OCI-LY7 (cell line): ENCODE measurements at regions not wholly inside any gene's neighbourhood (a gene's known extent, or its start where the extent isn't known, plus 50 kb on each side); places are given as distances from the start of the nearest gene placed in this dataset.

ENCODE experiments used
- BruUV-seq: library from RNA; stranded (reverse); fragments of 400-500 nt; replicated peaks from 2 replicates; lab custom pipeline; 2021; lab: Mats Ljungman, UMichigan
- CTCF ChIA-PET: fragments of 300-600 bp; sonication (Branson Sonifier 250); formaldehyde crosslinking; loops from one replicate; lab custom pipeline; 2022; ENCODE audit warnings: antibody characterized with exemption; ENCODE audit not compliant: unreplicated experiment; lab: Charles Lee
- POLR2A ChIA-PET: fragments of 300-600 bp; sonication (Branson Sonifier 250); formaldehyde crosslinking; loops from one replicate; lab custom pipeline; 2022; ENCODE audit warnings: antibody characterized with exemption; lab: Charles Lee
- DNase-seq: peaks from one replicate; pipeline ENCODE4 v3.0.0-alpha.2; 2015; ENCODE audit warnings: low spot score
- H2AFZ ChIP-seq: fragments of 200-600 bp; sonication (generic), shearing (Covaris generic); 2 replicates; pipeline ENCODE4 v1.6.1; 2014; ENCODE audit warnings: mild to moderate bottlenecking, antibody characterized with exemption, low read length, moderate library complexity
- H3K27ac ChIP-seq: fragments of 200-600 bp; sonication (generic); 2 replicates; pipeline ENCODE4 v1.5.1; 2014; ENCODE audit warnings: mixed run types, low read depth, mild to moderate bottlenecking, moderate library complexity, low read length, inconsistent platforms; ENCODE audit not compliant: poor library complexity, severe bottlenecking
- H3K36me3 ChIP-seq: fragments of 200-600 bp; sonication (generic); 2 replicates; pipeline ENCODE4 v1.6.1; 2014; ENCODE audit warnings: mild to moderate bottlenecking, antibody characterized with exemption, low read length, moderate library complexity, mixed read lengths; ENCODE audit not compliant: insufficient read depth
- H3K4me1 ChIP-seq: fragments of 200-600 bp; sonication (generic); 2 replicates; pipeline ENCODE4 v1.5.1; 2014; ENCODE audit warnings: mild to moderate bottlenecking, low read length; ENCODE audit not compliant: insufficient read depth, poor library complexity, severe bottlenecking
- H3K4me2 ChIP-seq: fragments of 200-600 bp; sonication (generic); 2 replicates; pipeline ENCODE4 v1.6.1; 2014; ENCODE audit warnings: mild to moderate bottlenecking, low read length
- H3K4me3 ChIP-seq: fragments of 200-600 bp; sonication (generic); 2 replicates; pipeline ENCODE4 v1.5.1; 2014; ENCODE audit warnings: mild to moderate bottlenecking, low read depth, low read length; ENCODE audit not compliant: poor library complexity, severe bottlenecking
- H3K79me2 ChIP-seq: fragments of 200-600 bp; sonication (generic); 2 replicates; pipeline ENCODE4 v1.6.1; 2016; ENCODE audit warnings: low read depth, mild to moderate bottlenecking, low read length, moderate library complexity, mixed read lengths; ENCODE audit not compliant: insufficient read depth
- H3K9me2 ChIP-seq: fragments of 200-600 bp; sonication (generic); 2 replicates; pipeline ENCODE4 v1.6.1; 2016; ENCODE audit warnings: mild to moderate bottlenecking, low read length, mixed read lengths; ENCODE audit not compliant: insufficient read depth
- H3K9me3 ChIP-seq: fragments of 200-600 bp; sonication (generic); 2 replicates; pipeline ENCODE4 v1.6.1; 2014; ENCODE audit warnings: mild to moderate bottlenecking, mixed run types, low read length, mixed read lengths
- H4K20me1 ChIP-seq: fragments of 200-600 bp; sonication (generic); 2 replicates; pipeline ENCODE4 v1.6.1; 2014; ENCODE audit warnings: mild to moderate bottlenecking, antibody characterized with exemption, low read length, moderate library complexity, mixed read lengths; ENCODE audit not compliant: insufficient read depth
- CTCF ChIP-seq: fragments of 200-600 bp; sonication (generic); conservative IDR thresholded peaks from 2 replicates; pipeline ENCODE4 v1.5.1; 2014; ENCODE audit warnings: mild to moderate bottlenecking, antibody characterized with exemption, low read length, moderate library complexity, mixed read lengths
- EZH2phosphoT487 ChIP-seq: fragments of 200-600 bp; sonication (generic); IDR thresholded peaks from 2 replicates; pipeline ENCODE4 v1.6.1; 2018; ENCODE audit warnings: low read depth, borderline replicate concordance, mild to moderate bottlenecking, mixed run types, antibody characterized with exemption, low read length, moderate library complexity, mixed read lengths
- intact Hi-C: fragments of 100-400 bp; cut with micrococcal nuclease; formaldehyde crosslinking; loops from one replicate; pipeline ENCODE4 v1.10.0; 2022; ENCODE audit not compliant: unreplicated experiment

- no peaks in the 10 kb centered on the region for H3K36me3 ChIP-seq
- ChIA-PET CTCF (no interaction called here), POLR2A (no interaction called here)
- no peak overlapping the region for H2AFZ ChIP-seq
- BruUV-seq: no TSS peak
- TF ChIP-seq EZH2phosphoT487 (no peak), CTCF (no peak)
- DNase-seq: no peak
- H3K4me3 ChIP-seq: no peak overlapping the region
- H3K79me2 ChIP-seq: no peaks in the 10 kb centered on the region
- H3K4me2 ChIP-seq: no peak overlapping the region
- H3K27ac ChIP-seq: no peak overlapping the region
- no peaks in the 10 kb centered on the region for H4K20me1 ChIP-seq
- H3K9me2 ChIP-seq: no peaks in the 10 kb centered on the region
- no peaks in the 10 kb centered on the region for H3K9me3 ChIP-seq
- no peaks in the 10 kb centered on the region for H3K4me1 ChIP-seq
- intact Hi-C loops: no loop called here
Observed at GRCh38 chr10:121084016-121084674, 233.0 kb downstream of the WDR11 start.

- POLR2A ChIA-PET: no interaction called here
- no peak for TF ChIP-seq CTCF
- TF ChIP-seq EZH2phosphoT487: no peak
- no peaks in the 10 kb centered on the region for H3K79me2 ChIP-seq
- CTCF ChIA-PET: no interaction called here
- no peaks in the 10 kb centered on the region for H3K9me2 ChIP-seq
- H3K4me3 ChIP-seq: no peak overlapping the region
- no TSS peak for BruUV-seq
- no peaks in the 10 kb centered on the region for H3K9me3 ChIP-seq
- intact Hi-C loops: no loop called here
- no peaks in the 10 kb centered on the region for H3K36me3 ChIP-seq
- no peak for DNase-seq
- H4K20me1 ChIP-seq: no peaks in the 10 kb centered on the region
- H3K4me1 ChIP-seq: no peaks in the 10 kb centered on the region
- no peak overlapping the region for H2AFZ ChIP-seq
- H3K4me2 ChIP-seq: no peak overlapping the region
- H3K27ac ChIP-seq: no peak overlapping the region
Observed at GRCh38 chr10:121084675-121085070, 233.5 kb downstream of the WDR11 start.

- Histone ChIP-seq H3K4me3 (no peak overlapping the region), H3K27ac (no peak overlapping the region), H3K36me3 (no peaks in the 10 kb centered on the region), H3K4me2 (no peak overlapping the region), H4K20me1 (no peaks in the 10 kb centered on the region), H2AFZ (no peak overlapping the region), H3K9me3 (no peaks in the 10 kb centered on the region), H3K79me2 (no peaks in the 10 kb centered on the region), H3K9me2 (no peaks in the 10 kb centered on the region), H3K4me1 (no peaks in the 10 kb centered on the region)
- intact Hi-C loops: no loop called here
- ChIA-PET CTCF (no interaction called here), POLR2A (no interaction called here)
- DNase-seq: no peak
- TF ChIP-seq CTCF (no peak), EZH2phosphoT487 (no peak)
- BruUV-seq: no TSS peak
Observed at GRCh38 chr10:121085367-121085766, 234.2 kb downstream of the WDR11 start.
